ENCODE measurements at regions not wholly inside any gene's neighbourhood (a gene's known extent, or its start where the extent isn't known, plus 50 kb on each side); places are given as distances from the start of the nearest gene placed in this dataset.
A peak's percentile ranks its signal among the peaks of the same experiment; 100 is the strongest.

GRCh38 chr20:34163307-34163706 lies 51.3 kb upstream of the EIF2S2 start:
- DNase-seq = peak; percentile 57

DNA sequence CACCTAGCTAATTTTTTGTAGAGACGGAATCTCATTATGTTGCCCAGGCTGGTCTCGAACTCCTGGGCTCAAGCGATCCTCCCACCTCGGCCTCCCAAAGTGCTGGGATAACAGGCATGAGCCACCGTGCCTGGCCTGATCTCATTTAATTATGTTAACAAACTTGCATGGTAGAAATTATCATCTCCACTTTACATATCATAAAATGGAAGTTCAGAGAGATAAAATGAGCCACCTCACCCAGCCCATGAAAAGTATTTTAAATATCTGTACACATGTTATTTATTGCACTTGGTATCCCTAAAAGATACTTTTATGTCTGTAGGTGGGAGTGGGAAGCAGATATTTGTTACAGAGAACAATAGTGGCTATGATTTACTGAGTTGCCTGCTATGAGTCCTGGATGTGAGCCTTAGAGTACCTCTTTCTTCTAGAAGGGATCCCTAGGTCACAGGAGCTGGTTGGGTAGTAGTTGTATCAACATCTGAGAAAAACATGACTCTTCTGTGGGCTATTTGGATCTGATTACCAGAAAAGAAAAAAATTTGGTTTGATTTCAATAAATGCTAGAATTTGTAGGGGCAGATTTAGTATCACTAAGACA lies 52.4 kb upstream of the EIF2S2 start:
- no peak for DNase-seq

- no peak for DNase-seq
These were observed 53.1 kb upstream of the EIF2S2 start for GRCh38 chr20:34165018-34165619.

GRCh38 chr20:34171640-34172039 lies 59.6 kb upstream of the EIF2S2 start:
- no peak for DNase-seq

DNA sequence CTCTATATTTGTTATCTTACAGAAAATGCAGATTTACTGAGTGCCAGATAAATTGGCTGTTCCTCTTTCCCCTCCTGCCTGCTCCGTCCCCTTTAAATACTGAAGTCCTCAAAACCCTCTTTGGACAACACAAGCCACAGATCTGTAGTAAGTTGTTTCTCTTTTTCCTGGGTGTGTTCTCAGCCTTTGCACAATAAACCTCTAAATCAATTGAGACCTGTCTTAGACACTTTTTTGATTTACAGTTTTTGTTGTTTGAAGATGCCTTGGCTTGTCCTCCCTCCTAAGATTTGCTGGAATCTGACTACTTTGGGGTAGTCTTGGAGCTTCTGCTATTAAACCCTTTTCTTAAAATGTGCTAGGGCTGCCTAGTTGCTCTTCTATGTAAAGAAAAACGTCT lies 60.9 kb upstream of the EIF2S2 start:
- no peak for DNase-seq

DNA sequence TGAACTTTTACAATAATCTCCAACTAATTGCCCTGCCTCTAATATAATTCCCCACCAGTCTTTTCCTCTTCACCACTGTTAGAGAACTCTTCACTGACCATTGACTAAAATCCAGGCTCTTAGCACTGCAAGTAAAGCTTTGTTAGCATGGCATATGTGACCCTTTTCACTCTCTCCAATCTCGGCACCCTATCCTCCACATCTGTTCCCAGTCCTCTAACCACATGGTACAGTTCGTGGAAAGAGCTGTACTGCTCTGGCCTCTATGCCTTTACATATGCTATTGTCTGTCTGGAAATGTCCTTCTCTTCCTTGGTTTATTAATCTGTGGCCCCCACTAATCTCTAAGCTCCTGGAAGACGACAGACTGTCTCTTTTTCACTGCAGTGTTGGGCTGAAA lies 63.0 kb upstream of the EIF2S2 start:
- DNase-seq = no peak

- DNase-seq = no peak
These were observed 63.8 kb upstream of the EIF2S2 start for GRCh38 chr20:34175879-34176278.

GRCh38 chr20:34177052-34177451 lies 64.2 kb upstream of the ASIP start:
- no peak for DNase-seq

DNA sequence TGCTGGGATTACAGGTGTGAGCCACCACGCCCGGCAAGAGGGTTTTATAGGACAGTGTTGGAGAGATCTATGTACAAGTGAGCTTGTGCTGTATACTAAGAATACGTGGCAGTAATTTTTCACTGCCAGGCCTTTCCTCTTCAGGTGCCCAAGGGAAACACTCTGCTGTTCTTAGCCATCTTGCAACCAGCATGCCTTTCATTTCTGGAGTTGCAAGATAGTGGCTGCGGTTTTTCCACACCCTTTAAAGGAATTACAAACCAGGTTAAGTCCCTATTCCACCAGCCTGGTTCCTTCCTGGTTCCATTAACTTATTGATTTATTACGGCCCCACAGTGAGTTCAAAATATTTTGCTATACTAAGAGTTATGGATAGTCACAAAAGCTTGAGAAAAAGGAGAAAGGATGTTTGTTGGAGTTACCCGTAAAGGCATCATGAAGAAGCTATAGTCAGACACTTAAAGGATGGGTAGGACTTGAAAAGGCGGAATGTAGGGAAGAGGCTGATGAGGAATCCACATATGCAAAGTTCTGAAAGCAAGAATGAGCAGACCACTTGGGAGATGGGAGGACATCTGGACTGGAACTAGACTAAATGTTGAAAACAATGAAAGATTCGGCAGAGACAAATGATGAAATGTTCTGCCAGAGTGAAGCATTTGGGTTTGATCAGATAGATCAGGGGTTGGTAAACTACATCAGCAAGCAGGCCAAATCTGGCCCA lies 61.4 kb upstream of the ASIP start:
- DNase-seq = no peak

GRCh38 chr20:34180460-34181120 lies 60.6 kb upstream of the ASIP start:
- DNase-seq = no peak

- no peak for DNase-seq
These were observed 59.7 kb upstream of the ASIP start for GRCh38 chr20:34181484-34181883.

DNA sequence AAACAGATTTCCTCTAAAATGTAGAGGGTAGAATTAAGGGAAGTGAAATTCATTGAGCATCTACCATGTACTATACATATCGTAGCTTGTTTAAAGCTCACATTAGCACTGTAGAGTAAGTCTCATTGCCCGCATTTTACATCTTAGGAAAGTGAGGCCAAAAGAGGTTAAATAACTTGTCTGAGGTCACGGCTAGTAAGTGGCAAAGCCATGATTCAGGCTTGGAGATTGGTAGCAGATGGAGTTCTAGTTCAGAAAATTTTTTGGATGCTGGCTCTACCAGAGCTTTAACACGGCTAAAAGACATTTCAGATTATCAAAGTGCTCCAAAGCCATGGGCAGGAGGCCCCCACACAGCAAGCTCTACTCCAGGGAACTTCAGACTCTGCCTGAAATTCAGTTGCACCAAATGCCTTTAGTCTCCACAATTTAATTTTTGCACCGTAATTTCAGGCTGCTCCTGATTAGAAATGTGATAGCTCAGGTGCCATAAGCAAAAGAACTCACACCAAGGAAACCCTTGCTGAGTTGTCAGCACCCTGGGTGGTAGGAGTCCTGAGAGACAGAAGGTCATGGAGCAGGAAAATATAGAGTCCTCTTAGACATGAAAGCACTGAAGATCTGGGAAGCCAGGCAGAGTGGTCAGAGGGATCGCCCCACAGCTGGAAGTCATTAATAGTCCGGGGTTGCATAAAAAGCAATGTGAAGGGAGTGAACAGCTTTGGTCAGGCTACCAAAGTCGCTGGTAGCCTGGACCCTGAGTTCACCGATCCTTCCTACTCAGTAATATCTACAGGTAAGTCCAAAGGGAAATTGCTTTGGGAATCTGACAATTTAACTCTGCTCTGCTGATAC lies 55.2 kb upstream of the ASIP start:
- no peak for DNase-seq

- DNase-seq = no peak
These were observed 51.6 kb upstream of the ASIP start for GRCh38 chr20:34189572-34190163.

- DNase-seq = no peak
These were observed 51.0 kb upstream of the ASIP start for GRCh38 chr20:34190262-34190661.

DNA sequence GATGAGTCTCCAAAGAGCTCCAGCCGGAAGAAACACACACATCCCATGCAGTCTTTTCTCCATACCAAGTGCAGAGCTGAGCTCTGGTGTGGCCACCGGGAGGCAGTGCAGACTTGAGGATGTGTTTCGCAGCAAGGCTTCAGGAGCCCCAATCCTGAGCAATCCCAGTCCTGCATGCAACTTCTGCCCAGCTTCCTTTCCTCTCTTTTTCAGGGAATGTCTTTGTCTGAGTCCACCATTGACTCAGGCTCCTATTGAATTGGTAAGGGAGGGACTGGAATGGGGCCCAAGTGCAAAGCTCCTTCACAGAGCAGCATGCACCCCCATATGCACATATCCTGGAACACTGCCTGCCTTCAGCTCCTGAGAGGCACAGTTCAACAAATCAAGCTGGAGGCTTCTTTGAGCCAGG lies 50.5 kb upstream of the ASIP start:
- DNase-seq = peak; percentile 79
